H9 (cell line): ENCODE measurements at regions not wholly inside any gene's neighbourhood (a gene's known extent, or its start where the extent isn't known, plus 50 kb on each side); places are given as distances from the start of the nearest gene placed in this dataset.

ENCODE experiments used
- DNase-seq: peaks from one replicate; pipeline ENCODE4 v3.0.0-alpha.2; 2017
- H2AFZ ChIP-seq: one replicate; pipeline ENCODE4 v1.6.1; 2013; ENCODE audit warnings: mild to moderate bottlenecking, low read length, control low read depth, moderate library complexity
- H2AK5ac ChIP-seq: 2 replicates; pipeline ENCODE4 v1.6.1; 2013; ENCODE audit warnings: low read length, control low read depth, mixed read lengths; ENCODE audit not compliant: insufficient read length
- H2BK120ac ChIP-seq: one replicate; pipeline ENCODE4 v1.6.1; 2013; ENCODE audit warnings: low read depth, mild to moderate bottlenecking, low read length, control low read depth, inconsistent platforms; ENCODE audit not compliant: poor library complexity, severe bottlenecking
- H2BK12ac ChIP-seq: 2 replicates; pipeline ENCODE4 v1.6.1; 2013; ENCODE audit warnings: low read length, control low read depth, mixed read lengths, low read depth; ENCODE audit not compliant: insufficient read length
- H2BK15ac ChIP-seq: 2 replicates; pipeline ENCODE4 v1.6.1; 2013; ENCODE audit warnings: low read depth, low read length, control low read depth
- H2BK20ac ChIP-seq: one replicate; pipeline ENCODE4 v1.6.1; 2013; ENCODE audit warnings: low read depth, mild to moderate bottlenecking, low read length, control low read depth, inconsistent platforms; ENCODE audit not compliant: poor library complexity, severe bottlenecking
- H2BK5ac ChIP-seq: 2 replicates; pipeline ENCODE4 v1.6.1; 2013; ENCODE audit warnings: low read length, control low read depth, mixed read lengths; ENCODE audit not compliant: insufficient read length
- H3K14ac ChIP-seq: 2 replicates; pipeline ENCODE4 v1.6.1; 2013; ENCODE audit warnings: low read length, control low read depth; ENCODE audit not compliant: insufficient read depth
- H3K18ac ChIP-seq: 2 replicates; pipeline ENCODE4 v1.6.1; 2013; ENCODE audit warnings: low read depth, mild to moderate bottlenecking, mixed read lengths, low read length, control low read depth; ENCODE audit not compliant: insufficient read length
- H3K23ac ChIP-seq: 2 replicates; pipeline ENCODE4 v1.6.1; 2013; ENCODE audit warnings: low read length, control low read depth, mixed read lengths, low read depth; ENCODE audit not compliant: insufficient read length
- H3K23me2 ChIP-seq: 2 replicates; pipeline ENCODE4 v1.6.1; 2013; ENCODE audit warnings: low read depth, mild to moderate bottlenecking, mixed read lengths, low read length, control low read depth; ENCODE audit not compliant: insufficient read length, poor library complexity, severe bottlenecking
- H3K27ac ChIP-seq: 2 replicates; pipeline ENCODE4 v1.5.1; 2013; ENCODE audit warnings: low read length, control low read depth, mixed read lengths, low read depth; ENCODE audit not compliant: insufficient read length
- H3K27me3 ChIP-seq: 2 replicates; pipeline ENCODE4 v1.6.1; 2013; ENCODE audit warnings: low read length, control low read depth, inconsistent platforms; ENCODE audit not compliant: insufficient read depth
- H3K4ac ChIP-seq: 2 replicates; pipeline ENCODE4 v1.6.1; 2013; ENCODE audit warnings: low read depth, mild to moderate bottlenecking, control low read depth, inconsistent platforms, low read length, moderate library complexity
- H3K4me1 ChIP-seq: 2 replicates; pipeline ENCODE4 v1.6.1; 2013; ENCODE audit warnings: low read length, control low read depth, inconsistent platforms; ENCODE audit not compliant: insufficient read depth
- H3K4me2 ChIP-seq: 2 replicates; pipeline ENCODE4 v1.6.1; 2013; ENCODE audit warnings: low read length, control low read depth, mixed read lengths; ENCODE audit not compliant: insufficient read length, insufficient read depth
- H3K56ac ChIP-seq: 2 replicates; pipeline ENCODE4 v1.6.1; 2013; ENCODE audit warnings: low read depth, mild to moderate bottlenecking, mixed read lengths, low read length, control low read depth; ENCODE audit not compliant: insufficient read length
- H3K79me1 ChIP-seq: 2 replicates; pipeline ENCODE4 v1.6.1; 2013; ENCODE audit warnings: low read depth, mild to moderate bottlenecking, moderate library complexity, low read length, control low read depth, inconsistent platforms; ENCODE audit not compliant: insufficient read depth, poor library complexity, severe bottlenecking
- H3K79me2 ChIP-seq: 2 replicates; pipeline ENCODE4 v1.6.1; 2013; ENCODE audit warnings: low read length, control low read depth, inconsistent platforms; ENCODE audit not compliant: insufficient read depth
- H3K9ac ChIP-seq: 2 replicates; pipeline ENCODE4 v1.6.1; 2013; ENCODE audit warnings: low read length, control low read depth, mixed read lengths; ENCODE audit not compliant: insufficient read length; ENCODE audit errors: extremely low read depth
- H3K9me3 ChIP-seq: one replicate; pipeline ENCODE4 v1.6.1; 2013; ENCODE audit warnings: low read depth, low read length, inconsistent platforms; ENCODE audit not compliant: control insufficient read depth
- H3T11ph ChIP-seq: one replicate; pipeline ENCODE4 v1.6.1; 2013; ENCODE audit warnings: mild to moderate bottlenecking, low read length, control low read depth, inconsistent platforms
- H4K20me1 ChIP-seq: one replicate; pipeline ENCODE4 v1.6.1; 2013; ENCODE audit not compliant: control insufficient read depth, insufficient read length, insufficient read depth
- H4K5ac ChIP-seq: 2 replicates; pipeline ENCODE4 v1.6.1; 2013; ENCODE audit warnings: low read depth, mild to moderate bottlenecking, mixed read lengths, low read length, control low read depth; ENCODE audit not compliant: insufficient read length
- H4K8ac ChIP-seq: replicated peaks from 2 replicates; pipeline ENCODE4 v1.6.1; 2013; ENCODE audit warnings: low read length, control low read depth, mixed read lengths, low read depth; ENCODE audit not compliant: insufficient read length
- H4K91ac ChIP-seq: 2 replicates; pipeline ENCODE4 v1.6.1; 2013; ENCODE audit warnings: low read depth, mild to moderate bottlenecking, moderate library complexity, mixed read lengths, low read length, control low read depth; ENCODE audit not compliant: insufficient read length
- H3K27ac Mint-ChIP-seq, 3 experiments: 2 replicates in 2 of 3; 3 replicates in 1 of 3; pipeline ENCODE4 v1.8.0; 2020 to 2021; ENCODE audit warnings: mixed read lengths in 3 of 3, mild to moderate bottlenecking in 1 of 3, moderate library complexity in 1 of 3
- H3K27me3 Mint-ChIP-seq: 2 replicates; pipeline ENCODE4 v1.8.0; 2021; ENCODE audit warnings: low read depth, mild to moderate bottlenecking, moderate library complexity, mixed read lengths
- H3K36me3 Mint-ChIP-seq, 3 experiments: 2 replicates in 2 of 3; 3 replicates in 1 of 3; pipeline ENCODE4 v1.8.0; 2020 to 2021; ENCODE audit warnings: low read depth in 3 of 3, mixed read lengths in 3 of 3; ENCODE audit not compliant: insufficient read depth in 1 of 3
- H3K4me1 Mint-ChIP-seq, 2 experiments: 2 replicates each; pipeline ENCODE4 v1.8.0; 2020; ENCODE audit warnings: mixed read lengths in 2 of 2
- H3K4me3 Mint-ChIP-seq, 2 experiments: 2 replicates in 1 of 2; 3 replicates in 1 of 2; pipeline ENCODE4 v1.8.0; 2020 to 2021; ENCODE audit warnings: mild to moderate bottlenecking in 2 of 2, mixed read lengths in 2 of 2, moderate library complexity in 1 of 2
- H3K9me3 Mint-ChIP-seq, 2 experiments: 2 replicates in 1 of 2; 3 replicates in 1 of 2; pipeline ENCODE4 v1.8.0; 2020; ENCODE audit warnings: mild to moderate bottlenecking in 2 of 2, mixed read lengths in 2 of 2, moderate library complexity in 1 of 2
- CTCF ChIP-seq: fragments of 200-600 bp; sonication (generic); conservative IDR thresholded peaks from 3 replicates; pipeline ENCODE4 v1.8.0; 2021; ENCODE audit warnings: antibody characterized with exemption, mild to moderate bottlenecking
- WGBS: extraction: QIAGEN DNeasy Blood & Tissue Kit; methylation state at CpG from one replicate; pipeline ENCODE4 v1.1.7; 2013; ENCODE audit warnings: missing lambda C conversion rate, low lambda C conversion rate, mixed read lengths; ENCODE audit not compliant: insufficient read length; ENCODE audit errors: extremely low coverage; 5-methylcytosine and 5-hydroxymethylcytosine counted together

GRCh38 chr6:167580619-167580911, 246.1 kb upstream of the AFDN start:
- peaks cover 0 to 6% (median 0%) of the 10 kb centered on the region in 3 experiments; a peak in 2 of 7 replicates for H3K36me3 Mint-ChIP-seq
- H3K4me2 ChIP-seq = no peak overlapping the region
- H3K23me2 ChIP-seq = no peaks in the 10 kb centered on the region
- H3K27ac ChIP-seq = no peak overlapping the region
- DNase-seq = no peak
- peaks cover 11 to 18% of the 10 kb centered on the region in 2 experiments for H3K4me1 Mint-ChIP-seq
- H2AK5ac ChIP-seq = no peak overlapping the region
- peaks cover 4 to 9% of the 10 kb centered on the region in 2 experiments; a peak in 3 of 5 replicates for H3K9me3 Mint-ChIP-seq
- no peak for TF ChIP-seq CTCF
- H3K27ac Mint-ChIP-seq = no peak overlapping the region
- H2BK12ac ChIP-seq = no peak overlapping the region
- no peaks in the 10 kb centered on the region for H3K79me2 ChIP-seq
- no peaks in the 10 kb centered on the region for H4K20me1 ChIP-seq
- H2BK15ac ChIP-seq = no peak overlapping the region
- H2BK120ac ChIP-seq = no peak overlapping the region
- H3K14ac ChIP-seq = no peak overlapping the region
- no peak overlapping the region for H2BK20ac ChIP-seq
- H3K9me3 ChIP-seq = no peaks in the 10 kb centered on the region
- H3K23ac ChIP-seq = no peak overlapping the region
- no peak overlapping the region for H3K56ac ChIP-seq
- no peak overlapping the region for H3T11ph ChIP-seq
- no peak overlapping the region for H3K4me3 Mint-ChIP-seq
- no peaks in the 10 kb centered on the region for H3K4me1 ChIP-seq
- H3K9ac ChIP-seq = no peak overlapping the region
- no peak overlapping the region for H3K4ac ChIP-seq
- H3K27me3 ChIP-seq = no peaks in the 10 kb centered on the region
- no peak overlapping the region for H3K18ac ChIP-seq
- no CpG with 5 or more reads among the region's 4 CpGs for WGBS
- H4K5ac ChIP-seq = no peak overlapping the region
- peaks cover 16% of the 10 kb centered on the region for H3K27me3 Mint-ChIP-seq
- no peak overlapping the region for H4K8ac ChIP-seq
- no peak overlapping the region for H2BK5ac ChIP-seq
- no peak overlapping the region for H4K91ac ChIP-seq
- no peaks in the 10 kb centered on the region for H3K79me1 ChIP-seq
- H2AFZ ChIP-seq = no peak overlapping the region
